K562 (cell line): ENCODE measurements at regions not wholly inside any gene's neighbourhood (a gene's known extent, or its start where the extent isn't known, plus 50 kb on each side); places are given as distances from the start of the nearest gene placed in this dataset.

ENCODE experiments used
- ATAC-seq: fragments of 200-7000 bp; cut with Tn5 transposase; 3 replicates; pipeline ENCODE4 v1.9.1; 2020; ENCODE audit warnings: moderate library complexity
- BruUV-seq: library from RNA; stranded (reverse); fragments of 400-500 nt; replicated peaks from 2 replicates; lab custom pipeline; 2021; lab: Mats Ljungman, UMichigan
- CTCF ChIA-PET: fragments of 300-600 bp; formaldehyde crosslinking; extraction: SDS; loops from one replicate; lab custom pipeline; 2021; ENCODE audit warnings: low intra/inter-chr PET ratio; lab: Yijun Ruan, JAX
- POLR2A ChIA-PET: fragments of 300-600, 350-650 bp; sonication (Branson Sonifier 250); formaldehyde crosslinking; extraction: SDS; loops from one replicate; lab custom pipeline; 2021; ENCODE audit warnings: antibody characterized with exemption, inconsistent platforms; lab: Yijun Ruan, JAX
- DNase-seq, 4 experiments: peaks; one replicate each; pipeline versions ENCODE4 v3.0.0 to v3.0.0-alpha.2; 2011 to 2018; ENCODE audit warnings: low spot score in 3 of 4, mixed read lengths in 3 of 4; ENCODE audit errors: extremely low read depth in 1 of 4
- FAIRE-seq: peaks from 2 replicates; lab custom pipeline; 2011; peaks lifted over from hg19 to GRCh38; lab: Jason Lieb, UNC
- H2AFZ ChIP-seq: 2 replicates; pipeline ENCODE4 v1.6.0; 2011; ENCODE audit warnings: low read depth, low read length, control low read depth, inconsistent platforms
- H3K27ac ChIP-seq: fragments of 200-600 bp; 3 replicates; pipeline ENCODE4 v1.8.0; 2011; ENCODE audit warnings: low read depth, mild to moderate bottlenecking, control low read depth, inconsistent platforms, low read length, moderate library complexity, mixed read lengths; ENCODE audit errors: extremely low read depth
- H3K27me3 ChIP-seq, 2 experiments: fragments of 300-600 bp in 1 of 2; 2 replicates in 1 of 2; 3 replicates in 1 of 2; pipeline versions ENCODE4 v1.6.0 to v1.8.0; 2011; ENCODE audit warnings: inconsistent platforms in 2 of 2, low read length in 2 of 2, mild to moderate bottlenecking in 1 of 2, mixed read lengths in 1 of 2, moderate library complexity in 1 of 2; ENCODE audit not compliant: control insufficient read depth in 2 of 2, insufficient read depth in 2 of 2
- H3K36me3 ChIP-seq: fragments of 300-600 bp; 3 replicates; pipeline ENCODE4 v1.8.0; 2011; ENCODE audit warnings: mild to moderate bottlenecking, low read length, inconsistent platforms; ENCODE audit not compliant: control insufficient read depth, insufficient read depth
- H3K4me1 ChIP-seq, 2 experiments: fragments of 200-600 bp in 1 of 2; replicated peaks in 1 of 2; 2 replicates in 1 of 2; 3 replicates in 1 of 2; pipeline versions ENCODE4 v1.5.1 to v1.8.0; 2011; ENCODE audit warnings: inconsistent platforms in 2 of 2, low read length in 2 of 2, mild to moderate bottlenecking in 1 of 2, mixed read lengths in 1 of 2, moderate library complexity in 1 of 2; ENCODE audit not compliant: control insufficient read depth in 2 of 2, insufficient read depth in 2 of 2
- H3K4me2 ChIP-seq: 2 replicates; pipeline ENCODE4 v1.6.1; 2011; ENCODE audit warnings: low read length, control low read depth, inconsistent platforms, mixed read lengths; ENCODE audit not compliant: insufficient read depth
- H3K4me3 ChIP-seq: fragments of 200-600 bp; sonication (generic), shearing (Covaris generic); 2 replicates; pipeline ENCODE4 v1.5.1; 2016; ENCODE audit warnings: control low read depth, inconsistent platforms
- H3K79me2 ChIP-seq: fragments of 200-600 bp; 3 replicates; pipeline ENCODE4 v1.8.0; 2011; ENCODE audit warnings: low read length, inconsistent platforms; ENCODE audit not compliant: control insufficient read depth, insufficient read depth
- H3K9ac ChIP-seq, 2 experiments: 2 replicates each; pipeline versions ENCODE4 v1.6.0 to v1.6.1; 2011; ENCODE audit warnings: low read depth in 2 of 2, low read length in 2 of 2, control low read depth in 1 of 2, inconsistent platforms in 1 of 2, mild to moderate bottlenecking in 1 of 2, mixed read lengths in 1 of 2; ENCODE audit not compliant: insufficient read depth in 1 of 2
- H3K9me1 ChIP-seq: one replicate; pipeline ENCODE4 v1.6.0; 2011; ENCODE audit warnings: inconsistent platforms, mild to moderate bottlenecking, low read length, moderate library complexity; ENCODE audit not compliant: control insufficient read depth, insufficient read depth
- H3K9me3 ChIP-seq: replicated peaks from 2 replicates; pipeline ENCODE4 v1.5.1; 2011; ENCODE audit warnings: low read depth, low read length, inconsistent platforms; ENCODE audit not compliant: control insufficient read depth, insufficient read depth
- H4K20me1 ChIP-seq: replicated peaks from 2 replicates; pipeline ENCODE4 v1.6.1; 2011; ENCODE audit warnings: low read length, inconsistent platforms, mixed read lengths; ENCODE audit not compliant: control insufficient read depth, insufficient read depth
- ATF1 ChIP-seq, 2 experiments: fragments of 450-650 bp in 1 of 2; IDR thresholded peaks; 2 replicates each; pipeline ENCODE4 v1.6.1; 2016; ENCODE audit warnings: missing compliant biosample characterization in 1 of 2, missing genetic modification characterization in 1 of 2
- CEBPG ChIP-seq, 3 experiments: fragments of 200-800 bp in 1 of 3; sonication (Bioruptor generic) in 1 of 3; sonication (generic) in 1 of 3; formaldehyde crosslinking in 1 of 3; IDR thresholded peaks in 2 of 3; conservative IDR thresholded peaks in 1 of 3; 2 replicates each; pipeline versions ENCODE4 v1.6.1 to v1.8.0; 2016 to 2022; ENCODE audit warnings: missing compliant biosample characterization in 2 of 3, missing genetic modification characterization in 2 of 3, mild to moderate bottlenecking in 1 of 3, missing genetic modification reagents in 1 of 3
- ETS2 ChIP-seq: IDR thresholded peaks from 2 replicates; pipeline ENCODE4 v1.6.1; 2016; ENCODE audit warnings: borderline replicate concordance, missing genetic modification characterization, mild to moderate bottlenecking, moderate library complexity, missing compliant biosample characterization; ENCODE audit not compliant: poor library complexity, severe bottlenecking
- LARP7 ChIP-seq: fragments of 450-650 bp; IDR thresholded peaks from 2 replicates; pipeline ENCODE4 v1.6.1; 2016
- LCOR ChIP-seq: sonication (generic); formaldehyde crosslinking; IDR thresholded peaks from 2 replicates; pipeline ENCODE4 v1.8.0; 2022; ENCODE audit warnings: mild to moderate bottlenecking, missing genetic modification reagents
- NCOA6 ChIP-seq: fragments of 450-650 bp; IDR thresholded peaks from 2 replicates; pipeline ENCODE4 v1.6.1; 2017; ENCODE audit warnings: mild to moderate bottlenecking
- TARDBP ChIP-seq: fragments of 450-650 bp; IDR thresholded peaks from 2 replicates; pipeline ENCODE4 v1.6.1; 2016
- ZBTB8A ChIP-seq: fragments of 450-650 bp; IDR thresholded peaks from 2 replicates; pipeline ENCODE4 v1.6.1; 2018; ENCODE audit warnings: mild to moderate bottlenecking, moderate library complexity; ENCODE audit not compliant: partially characterized antibody
- ZNF311 ChIP-seq: fragments of 250-450 bp; sonication (Bioruptor Pico); IDR thresholded peaks from 2 replicates; pipeline ENCODE4 v1.4.0; 2020; ENCODE audit warnings: mild to moderate bottlenecking, moderate library complexity
- ZNF444 ChIP-seq: fragments of 250-450 bp; sonication (Bioruptor Pico); IDR thresholded peaks from 2 replicates; pipeline ENCODE4 v1.4.0; 2020; ENCODE audit warnings: mild to moderate bottlenecking, moderate library complexity
- WGBS: fragments of 100-300 bp; shearing (Covaris generic); methylation state at CpG from one replicate; pipeline ENCODE4 v1.1.6; 2016; ENCODE audit warnings: low coverage, mixed read lengths; ENCODE audit not compliant: insufficient coverage; ENCODE audit errors: missing lambda C conversion rate; 5-methylcytosine and 5-hydroxymethylcytosine counted together
- in situ Hi-C: fragments of 300-500 bp; cut with MboI; formaldehyde crosslinking; loops from 4 replicates; pipeline ENCODE4 v1.15.0; 2018; ENCODE audit warnings: inconsistent platforms, mixed read lengths
- intact Hi-C: fragments of 100-400 bp; cut with micrococcal nuclease; formaldehyde crosslinking; loops from 2 replicates; pipeline ENCODE4 v1.14.2; 2022
- TF ChIP-seq, protein P1 (sequence below), 2 experiments: IDR thresholded peaks; 2 replicates each; pipeline ENCODE4 v1.6.1; 2011; ENCODE audit warnings: borderline replicate concordance in 1 of 2, control low read depth in 1 of 2, low read depth in 1 of 2, low read length in 1 of 2, mild to moderate bottlenecking in 1 of 2, mixed read lengths in 1 of 2, moderate library complexity in 1 of 2; ENCODE audit not compliant: insufficient read depth in 1 of 2, insufficient read length in 1 of 2, poor library complexity in 1 of 2, severe bottlenecking in 1 of 2; ENCODE audit errors: extremely low read depth in 1 of 2
- TF ChIP-seq, protein P2 (sequence below): sonication (generic); formaldehyde crosslinking; IDR thresholded peaks from 2 replicates; pipeline ENCODE4 v1.8.0; 2023; ENCODE audit warnings: missing genetic modification reagents, mild to moderate bottlenecking, borderline replicate concordance
- TF ChIP-seq, protein P3 (sequence below): sonication (generic); formaldehyde crosslinking; IDR thresholded peaks from 2 replicates; pipeline ENCODE4 v1.8.0; 2023; ENCODE audit warnings: mild to moderate bottlenecking, missing genetic modification reagents

DNA sequence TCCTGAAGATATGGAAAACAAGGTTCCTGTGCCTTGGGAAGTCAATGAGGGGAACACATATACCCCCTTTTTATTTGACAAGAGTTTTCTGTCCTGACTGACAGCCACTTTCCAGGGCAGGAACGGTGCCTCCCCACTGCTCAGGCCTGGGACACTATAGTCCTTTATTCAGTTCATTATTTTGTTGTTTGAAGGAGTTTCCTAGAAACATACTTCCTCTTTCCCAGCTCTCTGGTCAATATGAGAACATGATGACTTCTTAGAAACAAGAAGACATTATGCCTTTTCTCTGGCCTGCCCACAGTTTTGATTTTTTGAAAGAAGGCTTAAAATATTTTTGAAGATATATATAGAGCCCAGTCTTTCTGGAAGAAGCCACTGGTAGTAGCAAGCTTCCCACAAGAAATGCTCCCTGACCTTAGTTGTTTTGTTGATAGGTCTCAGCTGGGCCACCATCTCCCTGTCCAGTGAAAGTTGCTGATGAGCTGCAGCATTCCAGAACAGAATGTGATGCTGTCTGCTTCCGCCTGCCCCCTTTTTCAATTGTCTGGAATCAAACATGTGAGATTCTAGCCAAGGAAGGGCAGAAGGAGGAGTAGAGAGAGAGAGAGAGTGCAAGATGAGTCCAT lies 122.7 kb upstream of the ADRA1D start:
- Histone ChIP-seq H2AFZ (no peak overlapping the region), H3K27ac (no peak overlapping the region), H4K20me1 (no peaks in the 10 kb centered on the region), H3K27me3 (0 out of 5 replicates have a peak, but pooled peaks cover 0 to 4% of the 10 kb centered on the region in 2 experiments), H3K4me2 (no peak overlapping the region), H3K9me3 (no peaks in the 10 kb centered on the region; the same call in 1 of the 2 replicates), H3K79me2 (no peaks in the 10 kb centered on the region), H3K4me1 (peaks cover 0 to 11% of the 10 kb centered on the region in 2 experiments; a peak in 3 of 5 replicates), H3K9ac (no peak overlapping the region), H3K9me1 (no peaks in the 10 kb centered on the region), H3K4me3 (no peak overlapping the region), H3K36me3 (no peaks in the 10 kb centered on the region)
- ATAC-seq, result no peak
- ChIA-PET POLR2A (no interaction called here), CTCF (no interaction called here)
- no peak for FAIRE-seq
- no peak for DNase-seq
- 3% methylated on average over 2 of the region's 2 CpGs for WGBS
- in situ Hi-C loops, result no loop called here
- BruUV-seq, result no TSS peak
- intact Hi-C loops, result no loop called here
- TF ChIP-seq CEBPG (CRISPR knock-in tag; IDR thresholded peaks at IDR 0.05) (no peak), CEBPG (tag; conservative IDR thresholded peaks at IDR 0.05 in 1 of 2, IDR thresholded peaks at IDR 0.05 in 1 of 2) (no peak), LCOR (CRISPR knock-in tag) (no peak), ETS2 (tag) (no peak), ZNF311 (CRISPR knock-in tag) (no peak), LARP7 (no peak), ZNF444 (CRISPR knock-in tag) (no peak), TARDBP (no peak), ZBTB8A (no peak), NCOA6 (no peak), ATF1 (CRISPR knock-in tag; IDR thresholded peaks at IDR 0.05) (no peak), ATF1 (tag; IDR thresholded peaks at IDR 0.05) (no peak)
- TF ChIP-seq, protein P1, sequence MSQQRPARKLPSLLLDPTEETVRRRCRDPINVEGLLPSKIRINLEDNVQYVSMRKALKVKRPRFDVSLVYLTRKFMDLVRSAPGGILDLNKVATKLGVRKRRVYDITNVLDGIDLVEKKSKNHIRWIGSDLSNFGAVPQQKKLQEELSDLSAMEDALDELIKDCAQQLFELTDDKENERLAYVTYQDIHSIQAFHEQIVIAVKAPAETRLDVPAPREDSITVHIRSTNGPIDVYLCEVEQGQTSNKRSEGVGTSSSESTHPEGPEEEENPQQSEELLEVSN (IDR thresholded peaks at IDR 0.05; ENCODE audit: borderline replicate concordance in 1 of 2, extremely low read depth in 1 of 2, insufficient read depth in 1 of 2, insufficient read length in 1 of 2, low read depth in 1 of 2, low read length in 1 of 2, poor library complexity in 1 of 2, severe bottlenecking in 1 of 2), result no peak
- TF ChIP-seq, protein P2, sequence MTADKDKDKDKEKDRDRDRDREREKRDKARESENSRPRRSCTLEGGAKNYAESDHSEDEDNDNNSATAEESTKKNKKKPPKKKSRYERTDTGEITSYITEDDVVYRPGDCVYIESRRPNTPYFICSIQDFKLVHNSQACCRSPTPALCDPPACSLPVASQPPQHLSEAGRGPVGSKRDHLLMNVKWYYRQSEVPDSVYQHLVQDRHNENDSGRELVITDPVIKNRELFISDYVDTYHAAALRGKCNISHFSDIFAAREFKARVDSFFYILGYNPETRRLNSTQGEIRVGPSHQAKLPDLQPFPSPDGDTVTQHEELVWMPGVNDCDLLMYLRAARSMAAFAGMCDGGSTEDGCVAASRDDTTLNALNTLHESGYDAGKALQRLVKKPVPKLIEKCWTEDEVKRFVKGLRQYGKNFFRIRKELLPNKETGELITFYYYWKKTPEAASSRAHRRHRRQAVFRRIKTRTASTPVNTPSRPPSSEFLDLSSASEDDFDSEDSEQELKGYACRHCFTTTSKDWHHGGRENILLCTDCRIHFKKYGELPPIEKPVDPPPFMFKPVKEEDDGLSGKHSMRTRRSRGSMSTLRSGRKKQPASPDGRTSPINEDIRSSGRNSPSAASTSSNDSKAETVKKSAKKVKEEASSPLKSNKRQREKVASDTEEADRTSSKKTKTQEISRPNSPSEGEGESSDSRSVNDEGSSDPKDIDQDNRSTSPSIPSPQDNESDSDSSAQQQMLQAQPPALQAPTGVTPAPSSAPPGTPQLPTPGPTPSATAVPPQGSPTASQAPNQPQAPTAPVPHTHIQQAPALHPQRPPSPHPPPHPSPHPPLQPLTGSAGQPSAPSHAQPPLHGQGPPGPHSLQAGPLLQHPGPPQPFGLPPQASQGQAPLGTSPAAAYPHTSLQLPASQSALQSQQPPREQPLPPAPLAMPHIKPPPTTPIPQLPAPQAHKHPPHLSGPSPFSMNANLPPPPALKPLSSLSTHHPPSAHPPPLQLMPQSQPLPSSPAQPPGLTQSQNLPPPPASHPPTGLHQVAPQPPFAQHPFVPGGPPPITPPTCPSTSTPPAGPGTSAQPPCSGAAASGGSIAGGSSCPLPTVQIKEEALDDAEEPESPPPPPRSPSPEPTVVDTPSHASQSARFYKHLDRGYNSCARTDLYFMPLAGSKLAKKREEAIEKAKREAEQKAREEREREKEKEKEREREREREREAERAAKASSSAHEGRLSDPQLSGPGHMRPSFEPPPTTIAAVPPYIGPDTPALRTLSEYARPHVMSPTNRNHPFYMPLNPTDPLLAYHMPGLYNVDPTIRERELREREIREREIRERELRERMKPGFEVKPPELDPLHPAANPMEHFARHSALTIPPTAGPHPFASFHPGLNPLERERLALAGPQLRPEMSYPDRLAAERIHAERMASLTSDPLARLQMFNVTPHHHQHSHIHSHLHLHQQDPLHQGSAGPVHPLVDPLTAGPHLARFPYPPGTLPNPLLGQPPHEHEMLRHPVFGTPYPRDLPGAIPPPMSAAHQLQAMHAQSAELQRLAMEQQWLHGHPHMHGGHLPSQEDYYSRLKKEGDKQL (CRISPR knock-in tag), result no peak
- TF ChIP-seq, protein P3, sequence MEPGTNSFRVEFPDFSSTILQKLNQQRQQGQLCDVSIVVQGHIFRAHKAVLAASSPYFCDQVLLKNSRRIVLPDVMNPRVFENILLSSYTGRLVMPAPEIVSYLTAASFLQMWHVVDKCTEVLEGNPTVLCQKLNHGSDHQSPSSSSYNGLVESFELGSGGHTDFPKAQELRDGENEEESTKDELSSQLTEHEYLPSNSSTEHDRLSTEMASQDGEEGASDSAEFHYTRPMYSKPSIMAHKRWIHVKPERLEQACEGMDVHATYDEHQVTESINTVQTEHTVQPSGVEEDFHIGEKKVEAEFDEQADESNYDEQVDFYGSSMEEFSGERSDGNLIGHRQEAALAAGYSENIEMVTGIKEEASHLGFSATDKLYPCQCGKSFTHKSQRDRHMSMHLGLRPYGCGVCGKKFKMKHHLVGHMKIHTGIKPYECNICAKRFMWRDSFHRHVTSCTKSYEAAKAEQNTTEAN (CRISPR knock-in tag), result no peak
